ENCODE measurements at regions not wholly inside any gene's neighbourhood (a gene's known extent, or its start where the extent isn't known, plus 50 kb on each side); places are given as distances from the start of the nearest gene placed in this dataset.

GRCh38 chr6:164856138-164856537 is 453.3 kb downstream of the C6orf118 start:
- Histone ChIP-seq H3K4me2 (ENCODE audit: low read length) (no peak overlapping the region), H3K79me2 (ENCODE audit: insufficient read depth, low read length) (no peaks in the 10 kb centered on the region), H3K36me3 (ENCODE audit: control insufficient read depth in 1 of 2, insufficient read depth in 2 of 2, low read length in 2 of 2) (no peaks in the 10 kb centered on the region), H3K9ac (ENCODE audit: low read length) (no peak overlapping the region), H3K9me2 (ENCODE audit: insufficient read depth) (no peaks in the 10 kb centered on the region), H2AFZ (ENCODE audit: low read depth, low read length, poor library complexity, severe bottlenecking) (no peak overlapping the region), H3K4me3 (replicated peaks in 1 of 2; ENCODE audit: low read depth in 1 of 2, low read length in 2 of 2) (no peak overlapping the region), H3K9me3 (ENCODE audit: control insufficient read depth in 1 of 2, insufficient read depth in 1 of 2, low read depth in 1 of 2, low read length in 2 of 2) (peaks cover 0 to 13% of the 10 kb centered on the region in 2 experiments; a peak in 2 of 4 replicates), H3K27me3 (ENCODE audit: insufficient read depth, low read length) (no peaks in the 10 kb centered on the region), H4K20me1 (ENCODE audit: insufficient read depth) (no peaks in the 10 kb centered on the region), H3K4me1 (ENCODE audit: control insufficient read depth in 1 of 2, insufficient read depth in 2 of 2, low read length in 2 of 2) (no peaks in the 10 kb centered on the region), H3K27ac (ENCODE audit: low read depth, low read length) (no peak overlapping the region)
- intact Hi-C loops (cut with micrococcal nuclease): loop anchor here (10.0 kb wide), 1 partner anchor 919 kb away; no protein-coding TSS in a partner anchor
- CTCF ChIA-PET: no interaction called here
- no peak for DNase-seq (ENCODE audit: low read depth, low spot score)
- ATAC-seq: no peak
- no TSS peak for BruUV-seq (replicated peaks)
- POLR2A ChIA-PET: no interaction called here
- RAD21 ChIA-PET (ENCODE audit: low non-redundant PET in 1 of 2, low total read pairs in 2 of 2, uncharacterized antibody in 2 of 2, unreplicated experiment in 2 of 2): no interaction called here
- TF ChIP-seq EZH2 (IDR thresholded peaks at IDR 0.05): no peak
- no peak for TF ChIP-seq ZFX (IDR thresholded peaks at IDR 0.05)
- no peak for TF ChIP-seq EGR1 (IDR thresholded peaks at IDR 0.05; ENCODE audit: low read depth)
- no peak for TF ChIP-seq ATF3 (IDR thresholded peaks at IDR 0.05)
- no peak for TF ChIP-seq CTCF (IDR thresholded peaks at IDR 0.05 in 2 of 3, conservative IDR thresholded peaks at IDR 0.05 in 1 of 3; ENCODE audit: borderline replicate concordance in 1 of 3, insufficient read depth in 1 of 3, low read depth in 2 of 3, low read length in 2 of 3)
- TF ChIP-seq YY1 (IDR thresholded peaks at IDR 0.05; ENCODE audit: extremely low read depth, insufficient replicate concordance, low read depth, low read length): no peak
- TF ChIP-seq ZNF274 (IDR thresholded peaks at IDR 0.05; ENCODE audit: low read depth, low read length): no peak
- no peak for TF ChIP-seq SRF (IDR thresholded peaks at IDR 0.05; ENCODE audit: low read depth)
- no peak for TF ChIP-seq POLR2AphosphoS5 (IDR thresholded peaks at IDR 0.05; ENCODE audit: low read depth, low read length)
- no peak for TF ChIP-seq POLR2A (IDR thresholded peaks at IDR 0.05; ENCODE audit: borderline replicate concordance, extremely low read depth, insufficient read depth, insufficient read length)
- no peak for TF ChIP-seq REST (IDR thresholded peaks at IDR 0.05; ENCODE audit: low read depth)
- no peak for TF ChIP-seq RAD21 (IDR thresholded peaks at IDR 0.05; ENCODE audit: low read depth)
